IPS-18c (cell line): ENCODE measurements at regions not wholly inside any gene's neighbourhood (a gene's known extent, or its start where the extent isn't known, plus 50 kb on each side); places are given as distances from the start of the nearest gene placed in this dataset.
"Not testable (repeated sequence)": the region's sequence is repeated elsewhere in the genome, so short reads cannot be mapped to it uniquely, and the experiment has no call there.

Experiments used
- H3K4me3 ChIP-seq: 2 replicates; pipeline ENCODE4 v1.7.0; 2013; ENCODE audit warnings: low read depth, mild to moderate bottlenecking, low read length, moderate library complexity; ENCODE audit not compliant: insufficient read depth
- H3K9me3 ChIP-seq: one replicate; pipeline ENCODE4 v1.6.1; 2013; ENCODE audit warnings: mild to moderate bottlenecking, low read length, moderate library complexity; ENCODE audit not compliant: control insufficient read depth, insufficient read depth

- H3K9me3 ChIP-seq, H3K4me3 ChIP-seq: not testable (repeated sequence)
Observed at GRCh38 chr2:87653373-87653772, 94.5 kb upstream of the PLGLB2 start.

- not testable (repeated sequence) for H3K9me3 ChIP-seq
Observed at GRCh38 chr2:87654136-87654814, 93.6 kb upstream of the PLGLB2 start.

GRCh38 chr2:87657915-87658314, 90.0 kb upstream of the PLGLB2 start:
- H3K4me3 ChIP-seq, H3K9me3 ChIP-seq: not testable (repeated sequence)

More at GRCh38 chr2:87654136-87654814, 93.6 kb upstream of the PLGLB2 start:
- H3K4me3 ChIP-seq = not testable (repeated sequence)

- H3K4me3 ChIP-seq = not testable (repeated sequence)
Observed at GRCh38 chr2:87658357-87658756, 89.5 kb upstream of the PLGLB2 start.

GRCh38 chr2:87658976-87659375, 88.9 kb upstream of the PLGLB2 start:
- H3K4me3 ChIP-seq, H3K9me3 ChIP-seq: not testable (repeated sequence)

More at GRCh38 chr2:87658357-87658756, 89.5 kb upstream of the PLGLB2 start:
- not testable (repeated sequence) for H3K9me3 ChIP-seq

- H3K9me3 ChIP-seq, H3K4me3 ChIP-seq: not testable (repeated sequence)
Observed at GRCh38 chr2:87660164-87660563, 87.7 kb upstream of the PLGLB2 start.

- not testable (repeated sequence) for H3K4me3 ChIP-seq, H3K9me3 ChIP-seq
Observed at GRCh38 chr2:87662316-87663290, 85.3 kb upstream of the PLGLB2 start.

GRCh38 chr2:87663347-87663746, 84.5 kb upstream of the PLGLB2 start:
- not testable (repeated sequence) for H3K9me3 ChIP-seq, H3K4me3 ChIP-seq

- H3K9me3 ChIP-seq, H3K4me3 ChIP-seq: not testable (repeated sequence)
Observed at GRCh38 chr2:87667027-87667426, 80.9 kb upstream of the PLGLB2 start.

- H3K4me3 ChIP-seq, H3K9me3 ChIP-seq: not testable (repeated sequence)
Observed at GRCh38 chr2:87668361-87668760, 79.5 kb upstream of the PLGLB2 start.

GRCh38 chr2:87669633-87670231, 78.2 kb upstream of the PLGLB2 start:
- H3K4me3 ChIP-seq, H3K9me3 ChIP-seq: not testable (repeated sequence)

- not testable (repeated sequence) for H3K4me3 ChIP-seq, H3K9me3 ChIP-seq
Observed at GRCh38 chr2:87672404-87672803, 75.5 kb upstream of the PLGLB2 start.

- H3K4me3 ChIP-seq, H3K9me3 ChIP-seq: not testable (repeated sequence)
Observed at GRCh38 chr2:87674729-87675128, 73.2 kb upstream of the PLGLB2 start.

GRCh38 chr2:87675487-87675886, 72.4 kb upstream of the PLGLB2 start:
- H3K4me3 ChIP-seq, H3K9me3 ChIP-seq: not testable (repeated sequence)

GRCh38 chr2:87677421-87677923, 70.4 kb upstream of the PLGLB2 start:
- not testable (repeated sequence) for H3K9me3 ChIP-seq, H3K4me3 ChIP-seq

GRCh38 chr2:87678742-87679173, 69.1 kb upstream of the PLGLB2 start:
- H3K4me3 ChIP-seq, H3K9me3 ChIP-seq: not testable (repeated sequence)

- not testable (repeated sequence) for H3K9me3 ChIP-seq
Observed at GRCh38 chr2:87679950-87680349, 67.9 kb upstream of the PLGLB2 start.

GRCh38 chr2:87680691-87681090, 67.2 kb upstream of the PLGLB2 start:
- not testable (repeated sequence) for H3K9me3 ChIP-seq, H3K4me3 ChIP-seq

More at GRCh38 chr2:87679950-87680349, 67.9 kb upstream of the PLGLB2 start:
- H3K4me3 ChIP-seq = not testable (repeated sequence)
